GM23338 (cell line): ENCODE measurements at regions not wholly inside any gene's neighbourhood (a gene's known extent, or its start where the extent isn't known, plus 50 kb on each side); places are given as distances from the start of the nearest gene placed in this dataset.

ENCODE experiments used
- CTCF ChIP-seq, 2 experiments: fragments of 200-600 bp in 1 of 2; sonication (generic) in 1 of 2; conservative IDR thresholded peaks; 2 replicates each; pipeline versions ENCODE4 v1.5.1 to v1.6.1; 2016 to 2017; ENCODE audit warnings: antibody characterized with exemption in 2 of 2, low read depth in 2 of 2, mild to moderate bottlenecking in 2 of 2, moderate library complexity in 1 of 2
- EZH2 ChIP-seq: fragments of 200-600 bp; sonication (generic); IDR thresholded peaks from one replicate; pipeline ENCODE4 v1.8.0; 2017; ENCODE audit warnings: antibody characterized with exemption, mild to moderate bottlenecking, low read depth; ENCODE audit not compliant: unreplicated experiment
- EZH2phosphoT487 ChIP-seq: fragments of 200-600 bp; sonication (generic); IDR thresholded peaks from one replicate; pipeline ENCODE4 v1.8.1; 2018; ENCODE audit warnings: antibody characterized with exemption; ENCODE audit not compliant: unreplicated experiment
- ZNF114 ChIP-seq: fragments of 250-450 bp; sonication (Bioruptor Pico); IDR thresholded peaks from 2 replicates; pipeline ENCODE4 v1.5.0; 2020; ENCODE audit warnings: mild to moderate bottlenecking, moderate library complexity

- TF ChIP-seq CTCF (conservative IDR thresholded peaks at IDR 0.05; ENCODE audit: low read depth in 2 of 2) (no peak), ZNF114 (CRISPR knock-in tag) (no peak), EZH2 (no peak), EZH2phosphoT487 (no peak)
Measured at GRCh38 chr14:58809520-58809919, 171.8 kb downstream of the DACT1 start.
